Natural killer cell (primary cell): ENCODE measurements at regions not wholly inside any gene's neighbourhood (a gene's known extent, or its start where the extent isn't known, plus 50 kb on each side); places are given as distances from the start of the nearest gene placed in this dataset.

ENCODE experiments used
- ATAC-seq, 3 donors: fragments of 150-1000 bp in 2 of 3; fragments of 200-7000 bp in 1 of 3; cut with Tn5 transposase; 1 replicate in 1 of 3; 2 replicates in 2 of 3; pipeline ENCODE4 v1.10.0; 2021; ENCODE audit warnings: mild to moderate bottlenecking in 2 of 3, moderate library complexity in 2 of 3
- DNase-seq, 2 donors: peaks; one replicate each; pipeline versions ENCODE4 v3.0.0 to v3.0.0-alpha.2; 2013 to 2021; ENCODE audit warnings: mixed read lengths in 1 of 2
- H3K27ac ChIP-seq: one replicate; pipeline ENCODE4 v1.5.1; 2013; ENCODE audit warnings: mild to moderate bottlenecking, low read length
- H3K27me3 ChIP-seq: one replicate; pipeline ENCODE4 v1.6.1; 2013; ENCODE audit warnings: low read length; ENCODE audit not compliant: control insufficient read depth, insufficient read depth
- H3K36me3 ChIP-seq: one replicate; pipeline ENCODE4 v1.6.1; 2013; ENCODE audit warnings: low read length; ENCODE audit not compliant: control insufficient read depth, insufficient read depth
- H3K4me1 ChIP-seq: one replicate; pipeline ENCODE4 v1.6.1; 2013; ENCODE audit warnings: low read length; ENCODE audit not compliant: control insufficient read depth, insufficient read depth
- H3K4me3 ChIP-seq: one replicate; pipeline ENCODE4 v1.5.1; 2013; ENCODE audit warnings: low read length
- H3K9me3 ChIP-seq: one replicate; pipeline ENCODE4 v1.6.1; 2013; ENCODE audit warnings: low read length; ENCODE audit not compliant: control insufficient read depth, insufficient read depth
- H3K27ac Mint-ChIP-seq, 2 donors: one replicate each; pipeline ENCODE4 v1.8.0; 2022; ENCODE audit warnings: mild to moderate bottlenecking in 2 of 2, mixed read lengths in 2 of 2, moderate library complexity in 1 of 2
- H3K27me3 Mint-ChIP-seq, 2 donors: one replicate each; pipeline ENCODE4 v1.8.0; 2022; ENCODE audit warnings: low read depth in 2 of 2, mixed read lengths in 2 of 2
- H3K36me3 Mint-ChIP-seq: one replicate; pipeline ENCODE4 v1.8.0; 2022; ENCODE audit warnings: mixed read lengths
- H3K4me1 Mint-ChIP-seq, 2 donors: one replicate each; pipeline ENCODE4 v1.8.0; 2022; ENCODE audit warnings: mixed read lengths in 2 of 2
- H3K4me3 Mint-ChIP-seq: one replicate; pipeline ENCODE4 v1.8.0; 2022; ENCODE audit warnings: mild to moderate bottlenecking, moderate library complexity, mixed read lengths
- H3K9me3 Mint-ChIP-seq, 2 donors: one replicate each; pipeline ENCODE4 v1.8.0; 2022; ENCODE audit warnings: mixed read lengths in 2 of 2
- WGBS: methylation state at CpG from one replicate; pipeline ENCODE4 v1.1.7; 2013; ENCODE audit warnings: missing lambda C conversion rate; ENCODE audit not compliant: insufficient coverage; 5-methylcytosine and 5-hydroxymethylcytosine counted together
- intact Hi-C: fragments of 100-400 bp; cut with micrococcal nuclease; formaldehyde crosslinking; loops from one replicate; pipeline ENCODE4 v1.14.2; 2022
- TF ChIP-seq, protein P1 (sequence below): fragments of 200-600 bp; IDR thresholded peaks from one replicate; pipeline ENCODE4 v1.8.0; 2022; ENCODE audit warnings: antibody characterized with exemption

DNA sequence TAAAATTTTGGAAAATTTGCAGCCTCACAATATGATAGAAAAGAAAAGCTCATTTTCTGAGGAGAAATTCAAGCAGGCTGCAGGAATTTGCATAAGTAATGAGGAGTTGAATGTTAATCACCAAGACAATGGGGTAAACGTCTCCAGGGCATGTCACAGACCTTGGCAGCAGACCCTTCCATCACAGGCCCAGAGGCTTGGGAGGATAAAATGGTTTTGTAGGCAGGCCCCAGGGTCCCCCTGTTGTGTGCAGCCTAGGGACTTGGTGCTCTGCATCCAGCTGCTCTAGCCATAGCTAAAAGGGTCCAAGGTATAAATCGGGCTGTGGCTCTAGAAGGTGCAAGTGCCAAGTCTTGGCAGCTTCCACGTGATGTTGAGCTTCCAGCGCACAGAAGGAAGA lies 112.2 kb upstream of the FMN2 start:
- H3K4me1 ChIP-seq = no peaks in the 10 kb centered on the region
- H3K4me3 Mint-ChIP-seq = no peak overlapping the region
- no peak for DNase-seq
- peaks cover 3% of the 10 kb centered on the region in 2 donors for H3K9me3 Mint-ChIP-seq
- peaks cover 8% of the 10 kb centered on the region for H3K36me3 Mint-ChIP-seq
- H3K36me3 ChIP-seq = no peaks in the 10 kb centered on the region
- no peak overlapping the region for H3K4me3 ChIP-seq
- ATAC-seq = no peak
- H3K27ac ChIP-seq = no peak overlapping the region
- H3K27me3 Mint-ChIP-seq = no peaks in the 10 kb centered on the region
- no peaks in the 10 kb centered on the region for H3K4me1 Mint-ChIP-seq
- H3K27ac Mint-ChIP-seq = no peak overlapping the region
- H3K27me3 ChIP-seq = no peaks in the 10 kb centered on the region
- peaks cover 4% of the 10 kb centered on the region for H3K9me3 ChIP-seq
- TF ChIP-seq, protein P1, sequence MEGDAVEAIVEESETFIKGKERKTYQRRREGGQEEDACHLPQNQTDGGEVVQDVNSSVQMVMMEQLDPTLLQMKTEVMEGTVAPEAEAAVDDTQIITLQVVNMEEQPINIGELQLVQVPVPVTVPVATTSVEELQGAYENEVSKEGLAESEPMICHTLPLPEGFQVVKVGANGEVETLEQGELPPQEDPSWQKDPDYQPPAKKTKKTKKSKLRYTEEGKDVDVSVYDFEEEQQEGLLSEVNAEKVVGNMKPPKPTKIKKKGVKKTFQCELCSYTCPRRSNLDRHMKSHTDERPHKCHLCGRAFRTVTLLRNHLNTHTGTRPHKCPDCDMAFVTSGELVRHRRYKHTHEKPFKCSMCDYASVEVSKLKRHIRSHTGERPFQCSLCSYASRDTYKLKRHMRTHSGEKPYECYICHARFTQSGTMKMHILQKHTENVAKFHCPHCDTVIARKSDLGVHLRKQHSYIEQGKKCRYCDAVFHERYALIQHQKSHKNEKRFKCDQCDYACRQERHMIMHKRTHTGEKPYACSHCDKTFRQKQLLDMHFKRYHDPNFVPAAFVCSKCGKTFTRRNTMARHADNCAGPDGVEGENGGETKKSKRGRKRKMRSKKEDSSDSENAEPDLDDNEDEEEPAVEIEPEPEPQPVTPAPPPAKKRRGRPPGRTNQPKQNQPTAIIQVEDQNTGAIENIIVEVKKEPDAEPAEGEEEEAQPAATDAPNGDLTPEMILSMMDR = no peak
- WGBS = 76% methylated on average over 4 of the region's 4 CpGs
- intact Hi-C loops = no loop called here

DNA sequence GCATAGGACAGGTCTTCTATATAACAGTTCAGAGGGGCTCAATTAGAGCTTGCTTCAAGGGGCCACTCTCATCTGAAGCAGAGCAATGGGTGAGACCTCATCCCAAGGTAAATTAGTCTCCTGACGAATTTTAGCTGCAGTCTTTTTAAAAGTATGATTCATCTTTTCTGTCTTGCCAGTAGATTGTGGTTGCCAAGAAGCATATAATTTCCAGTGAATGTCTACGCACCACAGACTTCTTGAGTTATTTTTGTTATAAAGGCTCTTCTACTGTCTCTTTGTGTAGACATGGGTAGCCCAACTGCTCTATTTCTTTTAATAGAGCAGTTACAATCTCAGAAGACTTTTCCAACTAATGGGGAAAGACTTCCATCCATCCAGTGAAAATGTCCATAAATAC lies 108.9 kb upstream of the FMN2 start:
- peaks cover 0 to under 1% of the 10 kb centered on the region in 2 donors for H3K27me3 Mint-ChIP-seq
- H3K27me3 ChIP-seq = no peaks in the 10 kb centered on the region
- no peaks in the 10 kb centered on the region for H3K4me1 ChIP-seq
- ATAC-seq = no peak
- H3K27ac Mint-ChIP-seq = no peak overlapping the region
- H3K9me3 Mint-ChIP-seq = peaks cover 7 to 8% of the 10 kb centered on the region in 2 donors
- H3K36me3 ChIP-seq = no peaks in the 10 kb centered on the region
- H3K4me3 Mint-ChIP-seq = no peak overlapping the region
- peaks cover 17% of the 10 kb centered on the region for H3K9me3 ChIP-seq
- no peak for DNase-seq
- no peak overlapping the region for H3K27ac ChIP-seq
- intact Hi-C loops = no loop called here
- H3K36me3 Mint-ChIP-seq = peaks cover 17% of the 10 kb centered on the region
- H3K4me1 Mint-ChIP-seq = no peaks in the 10 kb centered on the region
- TF ChIP-seq, protein P1 = no peak
- no peak overlapping the region for H3K4me3 ChIP-seq
- whole genome bisulfite sequencing = 88% methylated on average over 2 of the region's 2 CpGs

DNA sequence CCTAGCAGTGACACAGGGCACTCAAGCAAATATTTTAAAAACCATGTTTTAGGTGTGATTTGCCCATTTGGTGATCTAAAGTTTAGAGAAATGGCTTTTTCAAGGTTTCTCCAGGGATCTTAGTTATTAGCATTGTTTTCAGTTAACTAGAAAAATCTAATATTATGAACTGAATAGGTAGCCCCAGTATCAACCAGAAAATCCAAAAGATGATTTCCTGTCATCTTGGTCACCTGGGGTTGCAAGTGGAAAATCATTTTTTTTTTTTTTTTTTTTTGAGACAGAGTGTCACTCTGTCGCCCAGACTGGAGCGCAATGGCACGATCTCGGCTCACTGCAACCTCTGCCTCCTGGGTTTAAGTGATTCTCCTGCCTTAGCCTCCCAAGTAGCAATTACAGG lies 106.6 kb upstream of the FMN2 start:
- no peak for DNase-seq
- Histone ChIP-seq H3K36me3 (no peaks in the 10 kb centered on the region), H3K4me1 (no peaks in the 10 kb centered on the region), H3K4me3 (no peak overlapping the region), H3K9me3 (peaks cover 17% of the 10 kb centered on the region), H3K27ac (no peak overlapping the region), H3K27me3 (no peaks in the 10 kb centered on the region)
- ATAC-seq = no peak
- H3K4me3 Mint-ChIP-seq = no peak overlapping the region
- H3K9me3 Mint-ChIP-seq = peaks cover 7 to 8% of the 10 kb centered on the region in 2 donors
- no peaks in the 10 kb centered on the region for H3K4me1 Mint-ChIP-seq
- TF ChIP-seq, protein P1 = no peak
- no peak overlapping the region for H3K27ac Mint-ChIP-seq
- WGBS = 89% methylated on average over 4 of the region's 4 CpGs
- intact Hi-C loops = no loop called here
- H3K27me3 Mint-ChIP-seq = peaks cover 0 to 2% of the 10 kb centered on the region in 2 donors
- peaks cover 17% of the 10 kb centered on the region for H3K36me3 Mint-ChIP-seq

DNA sequence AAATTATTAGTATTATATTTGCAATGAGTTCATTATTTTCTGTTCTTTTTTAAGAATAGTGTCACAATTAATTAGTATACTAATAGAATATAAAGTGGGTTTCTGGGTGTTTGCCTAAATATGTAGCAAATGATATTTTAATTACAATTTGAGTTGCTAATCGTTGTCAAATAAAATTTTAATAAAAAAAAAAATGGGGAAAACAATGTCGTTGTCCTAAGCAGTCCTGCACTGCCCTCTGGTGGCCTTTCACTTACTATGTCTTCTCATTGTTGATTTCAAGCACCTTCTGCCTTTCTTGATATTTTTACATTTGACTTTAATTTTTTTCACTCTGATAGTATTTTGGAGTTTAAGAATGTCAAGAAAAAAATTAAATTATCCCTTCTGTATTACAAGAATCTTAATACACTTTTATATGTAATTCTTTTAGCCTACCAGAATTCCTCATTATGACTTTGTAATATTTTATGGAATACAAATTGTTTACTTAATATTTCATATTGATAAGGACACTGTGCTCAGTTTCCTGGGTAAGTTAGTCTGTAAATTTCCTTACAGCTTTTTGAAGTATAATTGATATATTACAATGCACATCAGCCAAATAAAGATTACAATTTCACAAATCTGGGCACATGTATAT lies 104.5 kb upstream of the FMN2 start:
- no peak for ATAC-seq
- H3K9me3 Mint-ChIP-seq = peaks cover 4 to 8% of the 10 kb centered on the region in 2 donors

More for the DNA sequence above, 104.5 kb upstream of the FMN2 start:
- peaks cover 13% of the 10 kb centered on the region for H3K9me3 ChIP-seq
- peak in 1 of 2 donors; percentile 6 for DNase-seq
- TF ChIP-seq, protein P1 = peak; percentile 57
- Mint-ChIP-seq H3K27ac (no peak overlapping the region), H3K36me3 (peaks cover 17% of the 10 kb centered on the region), H3K27me3 (peaks cover 2 to 15% of the 10 kb centered on the region in 2 donors), H3K4me3 (no peak overlapping the region), H3K4me1 (no peaks in the 10 kb centered on the region)
- 0% methylated on average over 2 of the region's 2 CpGs for WGBS
- no peaks in the 10 kb centered on the region for H3K36me3 ChIP-seq
- no peak overlapping the region for H3K27ac ChIP-seq
- H3K4me1 ChIP-seq = no peaks in the 10 kb centered on the region
- H3K27me3 ChIP-seq = no peaks in the 10 kb centered on the region
- intact Hi-C loops = no loop called here
- H3K4me3 ChIP-seq = no peak overlapping the region
